ENCODE measurements at regions not wholly inside any gene's neighbourhood (a gene's known extent, or its start where the extent isn't known, plus 50 kb on each side); places are given as distances from the start of the nearest gene placed in this dataset.

DNA sequence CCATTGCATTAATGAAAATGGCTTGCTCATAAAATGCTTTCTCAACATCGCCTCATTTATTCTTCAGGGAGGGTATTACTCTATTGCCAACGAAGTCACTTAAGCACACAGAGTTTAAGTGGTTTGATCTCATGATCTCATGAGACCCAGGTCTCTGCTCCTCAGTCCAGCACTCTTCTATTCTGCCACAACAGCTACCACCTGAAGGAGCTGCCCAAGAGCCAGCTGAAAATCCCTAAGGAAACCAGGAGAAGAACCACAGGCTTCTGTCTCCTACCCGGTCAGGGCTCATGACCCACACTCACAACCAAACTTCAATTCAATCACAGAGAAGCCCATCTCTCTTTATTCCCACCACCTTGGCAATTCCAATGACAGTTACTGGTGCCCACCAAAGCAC is 85.5 kb upstream of the GPM6B start:
- no peak for DNase-seq

- no peak for DNase-seq
Observed at GRCh38 chrX:13901354-13901753, 84.5 kb upstream of the GPM6B start.

GRCh38 chrX:13900351-13900750 is 83.5 kb upstream of the GPM6B start:
- DNase-seq = no peak

DNA sequence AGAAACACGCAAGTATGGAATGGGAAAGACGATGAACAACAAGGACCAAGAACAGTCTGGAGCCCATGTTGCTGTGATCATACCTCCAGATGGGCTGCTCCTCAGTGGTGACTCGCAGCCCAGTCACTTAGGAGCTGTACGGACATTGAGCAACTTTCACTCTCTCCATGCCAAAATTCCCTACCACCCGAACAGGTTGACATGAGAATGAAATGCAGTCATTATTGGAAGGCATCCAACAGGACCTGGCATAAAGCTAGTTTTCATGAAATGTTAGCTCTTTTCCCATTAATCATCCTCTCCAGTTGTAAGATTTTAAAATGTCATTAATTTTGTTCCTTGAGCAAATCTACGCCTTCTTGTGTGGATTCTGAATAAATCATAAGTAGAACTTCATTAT is 82.7 kb upstream of the GPM6B start:
- DNase-seq = no peak

DNA sequence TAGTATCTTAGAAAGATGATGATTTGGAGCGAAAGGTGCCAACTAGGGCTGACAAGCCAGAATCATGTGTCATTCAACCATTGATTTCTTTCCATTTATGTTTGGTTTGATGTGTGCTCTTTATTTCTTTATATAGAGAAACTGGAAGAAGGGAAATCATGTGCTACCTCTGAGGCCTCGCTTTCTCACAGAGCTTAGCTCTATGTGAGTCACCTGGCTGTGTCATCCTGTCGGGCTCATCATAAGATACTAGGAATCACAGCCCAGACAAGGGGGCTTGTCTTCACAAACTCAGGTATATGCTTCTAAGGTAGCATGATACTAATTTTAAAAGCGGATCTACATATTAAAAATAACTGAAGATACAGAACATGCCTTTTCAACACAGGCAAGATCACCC is 81.7 kb upstream of the GPM6B start:
- DNase-seq = no peak

GRCh38 chrX:13898083-13898482 is 81.2 kb upstream of the GPM6B start:
- no peak for DNase-seq

DNA sequence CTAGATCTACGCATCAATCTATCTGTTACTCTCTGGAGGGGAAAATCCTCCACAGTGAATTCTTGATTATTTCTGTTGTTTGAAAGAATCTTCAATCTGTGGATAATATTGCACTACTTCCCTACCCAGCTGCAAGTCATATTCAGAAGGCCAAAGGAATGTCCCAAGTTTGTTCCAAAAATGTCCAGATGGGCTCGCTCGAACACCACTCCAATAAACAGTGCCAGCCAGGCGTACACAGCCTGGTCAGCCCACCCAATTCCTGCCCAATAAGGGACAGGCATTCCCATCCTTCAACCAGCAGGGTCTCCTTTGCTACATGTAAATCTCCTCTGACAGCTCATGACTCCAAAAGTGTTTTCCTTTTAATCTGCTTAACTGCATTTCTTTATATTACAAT is 80.7 kb upstream of the GPM6B start:
- no peak for DNase-seq

DNA sequence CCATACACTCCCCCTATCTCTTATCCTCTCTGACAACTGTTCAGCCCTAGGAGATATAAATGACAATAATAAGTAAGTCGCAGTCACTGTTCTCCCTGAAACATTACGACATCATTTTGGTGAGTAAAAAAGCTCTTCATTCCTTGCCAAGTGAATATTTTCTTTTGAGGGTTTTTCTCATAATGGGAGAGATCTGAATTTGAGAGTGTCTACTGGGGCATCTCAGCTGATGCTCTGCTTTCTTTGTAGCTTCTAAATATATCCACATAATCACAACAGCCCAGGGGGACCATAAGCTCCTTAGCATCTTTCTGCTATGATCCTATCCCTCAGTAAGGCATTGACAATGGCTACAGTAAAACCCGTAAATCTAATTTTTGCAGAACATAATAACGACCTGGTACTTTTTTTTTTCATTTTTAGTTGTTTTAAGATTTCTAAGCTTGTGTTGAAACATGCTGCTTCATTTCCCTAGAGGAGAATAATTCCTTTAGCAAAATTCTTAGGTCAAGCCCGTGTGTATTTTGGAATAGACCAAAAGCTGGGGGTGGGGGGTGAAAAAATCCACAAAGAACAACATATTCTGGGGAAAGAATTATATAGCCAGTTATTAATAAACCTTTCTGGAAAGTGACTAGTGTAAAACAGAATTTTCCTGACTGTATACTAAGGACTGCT is 78.1 kb upstream of the GPM6B start:
- no peak for DNase-seq

DNA sequence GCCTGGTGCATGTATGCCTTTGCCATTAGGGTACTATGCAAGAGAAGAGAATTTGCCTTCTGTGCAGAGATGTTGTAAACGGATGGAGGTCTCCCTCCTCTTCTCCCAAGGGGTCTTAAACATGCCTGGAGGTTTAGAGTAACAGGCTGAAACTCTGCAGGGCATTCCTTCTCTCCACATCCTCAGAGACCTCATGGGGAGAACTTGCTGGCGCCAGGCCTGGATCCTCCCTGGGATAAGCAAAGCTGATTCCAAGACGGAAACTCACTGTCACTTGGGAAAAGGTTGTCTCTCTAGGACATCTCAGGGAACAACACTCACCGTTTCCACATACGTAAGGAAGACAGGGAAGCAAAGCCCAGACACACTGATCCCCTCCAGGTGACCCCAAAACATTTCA is 76.9 kb upstream of the GPM6B start:
- no peak for DNase-seq

DNA sequence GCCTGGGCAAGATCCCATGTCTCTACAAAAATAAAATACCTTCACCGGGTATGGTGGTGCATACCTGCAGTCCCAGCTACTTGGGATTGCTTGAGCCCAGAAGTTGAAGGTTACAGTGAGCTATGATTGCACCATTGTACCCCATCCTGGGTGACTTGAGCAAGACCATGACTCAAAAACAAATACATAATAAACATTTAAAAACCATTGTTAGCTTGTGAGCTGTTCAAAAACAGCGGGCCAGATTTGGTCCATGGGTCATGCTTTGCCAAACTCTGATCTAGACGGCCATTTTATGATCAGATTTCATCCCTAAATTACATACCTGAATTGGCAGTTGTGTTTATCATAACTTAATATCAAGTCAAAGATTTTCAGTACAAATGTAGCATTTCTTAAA is 76.0 kb upstream of the GPM6B start:
- DNase-seq = no peak

DNA sequence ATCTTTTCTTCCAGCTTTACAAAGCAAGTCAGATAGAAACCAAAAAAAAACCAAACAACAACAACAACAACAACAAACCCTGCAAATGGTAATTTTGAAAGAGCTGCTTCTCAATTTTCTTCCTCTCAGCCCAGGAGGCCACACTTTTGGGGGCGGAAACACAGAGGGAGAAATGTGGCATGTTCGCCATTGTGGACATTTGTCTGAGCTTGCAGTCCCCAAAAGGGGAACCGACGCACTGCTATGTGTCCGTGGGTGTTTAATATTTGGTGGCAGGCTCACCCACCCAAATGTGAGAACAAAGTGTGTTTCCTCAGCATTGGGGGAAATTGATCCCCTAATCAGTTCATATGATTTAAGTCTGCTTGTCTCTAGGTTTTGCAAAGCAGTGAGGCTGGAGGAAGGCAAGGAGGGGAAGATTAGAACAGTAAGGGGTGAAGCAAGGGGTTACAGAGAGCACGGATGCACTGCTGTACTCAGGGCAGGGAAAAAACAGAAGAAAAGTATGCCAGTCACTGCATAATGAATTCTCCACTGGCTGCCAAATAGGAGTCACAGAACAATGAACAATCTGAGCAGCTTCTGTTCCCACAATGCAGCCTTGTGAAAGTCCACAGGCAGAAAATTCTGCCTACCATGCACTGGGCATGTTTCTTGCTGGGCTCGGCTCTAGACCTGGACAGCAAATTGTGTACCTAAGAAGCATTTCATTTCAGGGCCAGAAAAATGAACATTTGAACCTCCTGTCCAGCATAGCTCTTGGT is 74.7 kb upstream of the GPM6B start:
- DNase-seq = no peak

DNA sequence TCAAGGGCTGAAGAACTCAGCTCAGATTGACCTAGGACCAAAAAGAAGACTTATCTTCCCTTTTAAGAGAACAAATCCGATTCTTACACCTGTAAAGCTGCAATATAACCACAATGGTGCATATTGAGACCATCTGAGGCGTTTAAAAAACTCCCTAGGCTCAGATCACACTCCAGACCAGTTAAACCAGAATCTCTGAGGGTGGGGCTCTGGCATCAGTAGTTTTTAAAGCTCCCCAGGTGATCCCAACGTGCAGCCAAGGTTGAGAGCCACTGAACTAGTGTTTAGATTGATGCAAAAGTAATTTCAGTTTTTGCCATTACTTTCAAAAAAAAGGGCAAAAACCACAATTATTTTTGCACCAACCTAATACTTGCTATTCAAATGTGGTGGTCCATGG is 73.9 kb upstream of the GPM6B start:
- DNase-seq = no peak

- no peak for DNase-seq
Observed at GRCh38 chrX:13888284-13888683, 71.4 kb upstream of the GPM6B start.

GRCh38 chrX:13885591-13885990 is 68.7 kb upstream of the GPM6B start:
- DNase-seq = no peak

GRCh38 chrX:13876652-13877051 is 59.8 kb upstream of the GPM6B start:
- DNase-seq = no peak

DNA sequence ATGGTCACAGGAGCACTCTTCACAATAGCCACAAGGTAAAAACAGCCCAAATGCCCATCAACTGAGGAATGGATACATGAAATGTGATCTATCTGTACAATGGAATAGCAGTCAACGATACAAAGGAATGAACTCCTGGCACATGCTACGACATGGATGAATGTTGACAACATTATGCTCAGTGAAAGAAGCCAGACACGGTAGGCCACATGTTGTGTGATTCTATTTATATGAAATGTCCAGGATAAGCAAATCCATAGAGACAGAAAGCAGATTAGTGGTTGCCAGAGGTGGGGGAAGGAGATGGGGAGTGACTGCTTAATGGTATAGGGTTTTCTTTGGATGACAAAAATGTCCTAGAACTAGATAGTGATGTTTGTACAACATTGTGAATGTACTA is 58.7 kb upstream of the GPM6B start:
- no peak for DNase-seq

DNA sequence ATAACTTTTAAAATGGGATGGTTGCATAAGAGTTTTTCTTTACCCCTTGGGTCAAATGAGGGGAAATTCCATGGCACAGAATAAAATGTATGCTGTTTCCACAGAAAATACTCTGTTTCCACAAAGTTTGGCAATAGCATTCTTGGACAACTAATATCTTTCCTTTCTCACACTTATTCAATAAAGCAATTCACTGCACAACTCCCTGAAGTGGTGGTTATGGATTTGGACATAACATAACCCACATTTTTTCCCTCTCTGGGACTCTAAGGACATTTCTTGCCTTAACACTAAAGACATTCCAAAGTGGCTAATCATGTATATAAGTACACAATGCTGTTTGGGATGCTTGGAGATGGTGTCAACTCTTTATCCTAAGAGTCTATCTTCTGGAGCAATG is 51.7 kb upstream of the GPM6B start:
- DNase-seq = no peak
